Vagina (tissue), 2 donors: ENCODE measurements at regions not wholly inside any gene's neighbourhood (a gene's known extent, or its start where the extent isn't known, plus 50 kb on each side); places are given as distances from the start of the nearest gene placed in this dataset.
"Not testable (repeated sequence)": the region's sequence is repeated elsewhere in the genome, so short reads cannot be mapped to it uniquely, and the experiment has no call there.

ENCODE experiments used
- POLR2A ChIP-seq, 2 donors: fragments of 450-650 bp; IDR thresholded peaks; one replicate each; pipeline ENCODE4 v1.6.1; 2017; ENCODE audit warnings: antibody characterized with exemption in 2 of 2, mild to moderate bottlenecking in 2 of 2, moderate library complexity in 2 of 2
- POLR2AphosphoS5 ChIP-seq, 2 donors: sonication (generic); formaldehyde crosslinking; IDR thresholded peaks; one replicate each; pipeline ENCODE4 v1.9.0; 2017; ENCODE audit warnings: antibody characterized with exemption in 2 of 2, mild to moderate bottlenecking in 2 of 2, low read depth in 1 of 2; ENCODE audit not compliant: insufficient read depth in 1 of 2

GRCh38 chr18:28727189-28727588 is 550.3 kb upstream of the CDH2 start:
- TF ChIP-seq POLR2AphosphoS5 (IDR thresholded peaks at IDR 0.05; ENCODE audit: insufficient read depth in 1 of 2, low read depth in 1 of 2); POLR2A (IDR thresholded peaks at IDR 0.05): not testable (repeated sequence)
